ENCODE measurements at regions not wholly inside any gene's neighbourhood (a gene's known extent, or its start where the extent isn't known, plus 50 kb on each side); places are given as distances from the start of the nearest gene placed in this dataset.

DNA sequence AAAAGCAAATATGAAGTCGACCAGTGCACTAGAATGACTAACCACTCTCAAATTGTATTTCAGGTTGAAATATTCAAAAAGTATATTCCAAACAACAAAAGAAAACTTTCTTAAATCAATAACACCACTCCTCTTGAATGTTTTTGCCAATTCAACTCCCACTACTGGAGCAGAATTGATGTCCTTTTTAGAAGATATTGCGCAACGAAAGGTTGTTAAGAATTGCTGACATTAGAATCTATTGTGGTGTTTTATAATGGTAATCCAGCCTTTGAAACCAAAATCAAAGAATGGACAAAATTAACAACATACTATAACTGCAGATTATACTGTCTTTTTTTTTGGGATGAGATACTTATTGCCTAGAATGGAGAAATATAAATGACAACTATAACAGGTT, 331.3 kb downstream of the GRXCR1 start:
- TF ChIP-seq, protein P1, sequence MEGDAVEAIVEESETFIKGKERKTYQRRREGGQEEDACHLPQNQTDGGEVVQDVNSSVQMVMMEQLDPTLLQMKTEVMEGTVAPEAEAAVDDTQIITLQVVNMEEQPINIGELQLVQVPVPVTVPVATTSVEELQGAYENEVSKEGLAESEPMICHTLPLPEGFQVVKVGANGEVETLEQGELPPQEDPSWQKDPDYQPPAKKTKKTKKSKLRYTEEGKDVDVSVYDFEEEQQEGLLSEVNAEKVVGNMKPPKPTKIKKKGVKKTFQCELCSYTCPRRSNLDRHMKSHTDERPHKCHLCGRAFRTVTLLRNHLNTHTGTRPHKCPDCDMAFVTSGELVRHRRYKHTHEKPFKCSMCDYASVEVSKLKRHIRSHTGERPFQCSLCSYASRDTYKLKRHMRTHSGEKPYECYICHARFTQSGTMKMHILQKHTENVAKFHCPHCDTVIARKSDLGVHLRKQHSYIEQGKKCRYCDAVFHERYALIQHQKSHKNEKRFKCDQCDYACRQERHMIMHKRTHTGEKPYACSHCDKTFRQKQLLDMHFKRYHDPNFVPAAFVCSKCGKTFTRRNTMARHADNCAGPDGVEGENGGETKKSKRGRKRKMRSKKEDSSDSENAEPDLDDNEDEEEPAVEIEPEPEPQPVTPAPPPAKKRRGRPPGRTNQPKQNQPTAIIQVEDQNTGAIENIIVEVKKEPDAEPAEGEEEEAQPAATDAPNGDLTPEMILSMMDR (conservative IDR thresholded peaks at IDR 0.05; ENCODE audit: low read depth, low read length), result no peak
- no peak overlapping the region for H3K4me3 ChIP-seq (ENCODE audit: low read length)
- no peak for DNase-seq (ENCODE audit: low read depth)

DNA sequence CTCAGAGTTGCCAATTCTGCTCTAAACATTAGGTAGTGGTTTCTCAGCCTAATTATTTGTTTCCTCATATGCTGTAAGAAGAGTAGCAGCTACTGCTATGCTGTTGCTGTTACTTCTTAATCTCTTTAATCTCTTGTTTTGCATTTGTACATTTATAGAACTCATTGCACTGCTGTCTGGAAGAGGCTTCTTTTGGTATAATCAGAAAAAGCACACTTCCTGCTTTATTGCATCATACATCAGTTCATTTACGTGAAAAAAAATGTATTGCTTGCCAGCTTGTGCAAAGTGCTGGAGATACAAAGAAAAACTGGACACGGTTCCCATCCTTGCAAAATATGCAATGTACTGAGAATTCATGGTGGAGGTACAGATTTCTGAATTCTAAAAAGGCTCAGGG, 332.0 kb downstream of the GRXCR1 start:
- no peak for DNase-seq (ENCODE audit: low read depth)
- H3K4me3 ChIP-seq (ENCODE audit: low read length), result no peak overlapping the region
- TF ChIP-seq, protein P1 (conservative IDR thresholded peaks at IDR 0.05; ENCODE audit: low read depth, low read length), result no peak

DNA sequence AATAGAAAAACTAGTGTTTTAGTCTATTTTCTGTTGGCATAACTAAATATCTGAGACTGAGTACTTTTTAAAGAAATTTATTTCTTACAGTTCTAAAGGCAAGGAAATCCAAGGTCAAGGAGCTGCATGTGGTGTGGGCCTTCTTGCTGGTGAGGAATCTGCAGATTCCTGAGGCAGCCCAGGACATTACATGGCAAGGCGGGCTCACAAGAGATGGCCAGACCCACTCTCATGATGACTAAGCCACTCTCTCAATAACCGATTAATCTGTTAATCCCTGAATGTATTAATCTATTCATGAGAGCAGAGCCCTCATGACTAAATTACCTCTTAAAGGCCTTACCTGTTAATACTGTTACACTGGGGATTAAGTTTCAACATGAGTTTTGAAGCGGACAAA, 340.8 kb downstream of the GRXCR1 start:
- no peak overlapping the region for H3K4me3 ChIP-seq (ENCODE audit: low read length)
- no peak for DNase-seq (ENCODE audit: low read depth)
- TF ChIP-seq, protein P1 (conservative IDR thresholded peaks at IDR 0.05; ENCODE audit: low read depth, low read length), result no peak

DNA sequence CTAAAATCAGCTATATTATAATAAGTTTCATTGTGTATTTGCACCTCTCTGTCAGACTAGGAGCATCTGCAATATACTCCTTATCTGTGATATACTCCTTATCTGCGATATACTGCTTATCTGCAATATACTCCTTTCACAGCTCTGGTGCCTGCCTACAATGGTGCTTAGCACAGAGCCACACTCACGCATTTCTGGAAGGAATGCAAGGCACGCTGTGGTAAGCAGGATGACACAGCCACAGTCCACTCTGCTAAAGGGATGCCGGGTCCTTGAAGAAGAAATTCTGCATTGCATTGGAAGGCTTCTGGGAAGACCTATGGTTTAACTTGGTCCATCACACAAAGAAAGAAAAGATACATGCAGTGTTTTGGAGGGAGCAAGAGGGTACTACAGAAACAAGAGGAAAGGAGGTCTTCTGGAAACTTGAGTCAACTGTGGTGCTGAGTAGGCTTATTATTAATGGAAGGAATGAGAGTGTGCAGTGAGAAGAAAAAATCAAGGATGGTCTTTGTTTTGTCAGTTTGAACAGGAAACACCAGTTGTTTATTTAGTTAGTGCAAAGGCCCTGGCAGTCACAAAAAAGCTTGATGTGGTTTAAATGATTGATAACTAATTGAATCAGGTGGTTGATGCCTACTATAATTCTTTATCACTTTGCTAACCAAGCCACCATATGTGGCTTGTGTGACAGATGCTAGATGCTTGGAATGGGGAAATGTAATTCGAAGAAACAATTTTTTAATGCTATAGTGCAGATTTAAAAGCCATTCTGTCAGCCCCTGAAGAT, 342.3 kb downstream of the GRXCR1 start:
- H3K4me3 ChIP-seq (ENCODE audit: low read length), result no peak overlapping the region
- DNase-seq (ENCODE audit: low read depth), result no peak
- TF ChIP-seq, protein P1 (conservative IDR thresholded peaks at IDR 0.05; ENCODE audit: low read depth, low read length), result no peak

DNA sequence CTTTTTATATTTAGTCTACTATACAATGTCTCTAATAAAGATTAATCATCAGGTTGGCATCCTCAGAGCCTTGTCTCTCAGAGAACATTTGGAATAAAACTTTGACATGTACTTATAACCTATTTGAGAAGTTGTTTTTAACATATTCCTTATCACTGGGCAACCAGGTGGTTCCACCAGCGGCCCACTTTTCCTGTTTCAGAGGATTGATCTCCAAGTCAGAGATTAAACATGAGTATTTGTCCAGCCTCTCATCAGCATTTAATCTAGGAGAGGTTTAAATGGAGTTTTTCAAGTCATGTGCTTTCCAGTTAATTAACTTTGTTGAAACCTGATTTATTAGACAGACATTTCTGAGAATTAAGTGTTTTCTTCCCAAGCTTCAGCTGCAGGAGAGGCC, 345.5 kb downstream of the GRXCR1 start:
- H3K4me3 ChIP-seq (ENCODE audit: low read length), result no peak overlapping the region
- TF ChIP-seq, protein P1 (conservative IDR thresholded peaks at IDR 0.05; ENCODE audit: low read depth, low read length), result no peak
- no peak for DNase-seq (ENCODE audit: low read depth)

DNA sequence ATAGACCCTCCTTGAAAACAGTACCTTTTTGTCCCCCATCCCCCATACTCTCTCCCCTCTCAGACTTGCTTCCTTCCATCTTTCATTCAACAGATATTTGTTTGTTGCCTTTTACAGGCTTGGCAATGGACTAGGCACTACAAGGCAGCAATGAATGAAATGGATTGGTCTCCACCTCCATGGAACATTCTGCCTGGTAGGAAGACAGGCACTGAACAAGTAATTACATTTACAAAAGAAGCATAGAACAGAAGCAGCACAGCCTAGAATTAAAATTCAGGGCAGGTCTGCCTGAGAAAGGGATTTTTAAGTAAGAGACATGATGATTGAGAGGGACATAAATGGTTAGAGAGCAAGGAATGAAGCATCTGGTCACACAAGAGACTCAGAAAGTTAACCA, 346.1 kb downstream of the GRXCR1 start:
- TF ChIP-seq, protein P1 (conservative IDR thresholded peaks at IDR 0.05; ENCODE audit: low read depth, low read length), result no peak
- no peak for DNase-seq (ENCODE audit: low read depth)
- no peak overlapping the region for H3K4me3 ChIP-seq (ENCODE audit: low read length)

DNA sequence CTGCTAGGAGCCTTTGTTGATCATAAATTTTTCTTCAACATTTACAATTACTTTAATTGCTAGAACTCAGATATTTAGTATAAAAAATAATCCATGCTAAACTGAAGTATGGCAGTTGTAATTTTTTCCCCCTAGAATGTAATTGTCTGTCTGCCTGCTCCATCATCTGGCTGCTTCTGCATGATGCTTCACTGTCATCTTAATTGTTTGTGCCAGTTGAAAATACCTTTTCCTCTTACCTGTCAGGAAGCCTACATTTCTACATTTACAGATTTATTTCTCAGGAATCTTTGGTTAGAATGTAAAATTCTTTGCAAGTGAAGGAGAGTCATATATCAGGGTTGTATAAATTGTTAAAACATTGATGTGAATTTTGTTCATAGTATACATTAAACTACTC, 348.6 kb downstream of the GRXCR1 start:
- no peak for DNase-seq (ENCODE audit: low read depth)
- TF ChIP-seq, protein P1 (conservative IDR thresholded peaks at IDR 0.05; ENCODE audit: low read depth, low read length), result no peak
- H3K4me3 ChIP-seq (ENCODE audit: low read length), result no peak overlapping the region

All from retinal pigment epithelial cell (primary cell).